Sigmoid colon (tissue), 4 donors: ENCODE measurements at regions not wholly inside any gene's neighbourhood (a gene's known extent, or its start where the extent isn't known, plus 50 kb on each side); places are given as distances from the start of the nearest gene placed in this dataset.

Experiments used
- CTCF ChIP-seq, 4 experiments: fragments of 450-650 bp in 3 of 4; fragments of 200-600 bp in 1 of 4; IDR thresholded peaks; one replicate each; pipeline ENCODE4 v1.5.1; 2016 to 2019; ENCODE audit warnings: antibody characterized with exemption in 4 of 4, mild to moderate bottlenecking in 3 of 4, moderate library complexity in 2 of 4
- EP300 ChIP-seq, 4 donors: sonication (generic); formaldehyde crosslinking; IDR thresholded peaks; one replicate each; pipeline ENCODE4 v1.6.1; 2017; ENCODE audit warnings: antibody characterized with exemption in 4 of 4

GRCh38 chr3:16719426-16719825, 114.2 kb upstream of the DAZL start:
- no peak for TF ChIP-seq CTCF (IDR thresholded peaks at IDR 0.05)
- TF ChIP-seq EP300 (IDR thresholded peaks at IDR 0.05), result no peak
